HUES6 (cell line): ENCODE measurements at regions not wholly inside any gene's neighbourhood (a gene's known extent, or its start where the extent isn't known, plus 50 kb on each side); places are given as distances from the start of the nearest gene placed in this dataset.

ENCODE experiments used
- H3K27ac ChIP-seq: 2 replicates; pipeline ENCODE4 v1.7.0; 2013; ENCODE audit warnings: low read depth, mild to moderate bottlenecking, low read length, inconsistent platforms
- H3K27me3 ChIP-seq: 2 replicates; pipeline ENCODE4 v1.6.1; 2013; ENCODE audit warnings: low read length; ENCODE audit not compliant: control insufficient read depth, insufficient read depth
- H3K36me3 ChIP-seq: 2 replicates; pipeline ENCODE4 v1.6.1; 2013; ENCODE audit warnings: low read length; ENCODE audit not compliant: control insufficient read depth, insufficient read depth
- H3K4me1 ChIP-seq: 2 replicates; pipeline ENCODE4 v1.6.1; 2013; ENCODE audit warnings: low read length; ENCODE audit not compliant: control insufficient read depth, insufficient read depth
- H3K4me3 ChIP-seq: 2 replicates; pipeline ENCODE4 v1.5.1; 2013; ENCODE audit warnings: low read depth, low read length
- H3K9ac ChIP-seq: one replicate; pipeline ENCODE4 v1.6.1; 2013; ENCODE audit warnings: mild to moderate bottlenecking, low read length
- H3K9me3 ChIP-seq: 2 replicates; pipeline ENCODE4 v1.6.1; 2013; ENCODE audit warnings: low read depth, low read length; ENCODE audit not compliant: control insufficient read depth, insufficient read depth

DNA sequence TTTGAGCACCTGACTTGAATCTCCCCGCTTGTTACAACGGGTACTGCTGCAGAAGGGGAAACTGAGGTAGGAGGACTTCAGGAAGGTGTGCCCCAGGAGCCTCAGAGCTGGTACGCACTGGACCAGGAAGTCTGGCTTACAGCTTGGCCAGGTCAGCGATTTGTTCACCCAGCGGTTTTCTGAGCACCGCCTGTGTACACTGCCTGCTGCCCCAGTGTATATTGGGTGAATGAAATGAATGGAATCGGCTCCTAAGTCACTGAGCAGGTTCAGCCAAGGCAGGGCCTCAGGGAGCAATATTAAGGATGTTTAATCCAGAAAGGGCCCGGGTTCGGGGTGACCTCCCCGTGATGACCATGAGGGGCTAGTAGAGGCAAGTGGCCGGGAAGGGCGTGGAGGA is 164.0 kb upstream of the CIBAR2 start:
- no peaks in the 10 kb centered on the region for H3K36me3 ChIP-seq
- H3K4me1 ChIP-seq: peaks cover 9% of the 10 kb centered on the region; the same call in 1 of the 2 replicates
- H3K4me3 ChIP-seq: no peak overlapping the region
- no peaks in the 10 kb centered on the region for H3K9me3 ChIP-seq
- H3K27ac ChIP-seq: no peak overlapping the region
- no peaks in the 10 kb centered on the region for H3K27me3 ChIP-seq
- H3K9ac ChIP-seq: no peak overlapping the region

GRCh38 chr16:85276721-85277120 is 164.4 kb upstream of the CIBAR2 start:
- Histone ChIP-seq H3K9me3 (no peaks in the 10 kb centered on the region), H3K27ac (no peak overlapping the region), H3K4me1 (peaks cover 9% of the 10 kb centered on the region; the same call in 1 of the 2 replicates), H3K27me3 (no peaks in the 10 kb centered on the region), H3K4me3 (no peak overlapping the region), H3K36me3 (no peaks in the 10 kb centered on the region), H3K9ac (no peak overlapping the region)

- Histone ChIP-seq H3K36me3 (no peaks in the 10 kb centered on the region), H3K9ac (no peak overlapping the region), H3K4me3 (no peak overlapping the region), H3K4me1 (peaks cover 6% of the 10 kb centered on the region; the same call in 1 of the 2 replicates), H3K27ac (no peak overlapping the region), H3K9me3 (no peaks in the 10 kb centered on the region), H3K27me3 (no peaks in the 10 kb centered on the region)
These were observed 166.6 kb upstream of the CIBAR2 start for GRCh38 chr16:85278839-85279238.

DNA sequence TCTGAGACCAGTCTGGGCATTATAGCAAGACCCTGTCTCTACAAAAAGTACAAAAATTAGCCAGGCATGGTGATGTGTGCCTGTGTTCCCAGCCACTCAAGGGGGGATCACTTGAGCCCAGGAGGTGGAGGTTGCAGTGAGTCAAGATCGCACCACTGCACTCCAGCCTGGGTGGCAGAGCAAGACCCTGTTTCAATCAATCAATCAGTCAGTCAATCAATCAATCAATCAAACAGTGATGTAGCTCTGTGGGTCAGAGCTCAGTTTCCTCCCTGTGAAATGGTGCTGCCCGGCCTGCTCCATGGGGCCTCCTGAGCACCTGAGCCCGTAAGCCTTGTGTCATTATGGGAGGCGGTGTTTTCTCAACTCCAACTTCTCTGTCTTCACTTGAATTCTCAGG is 167.1 kb upstream of the CIBAR2 start:
- Histone ChIP-seq H3K4me3 (no peak overlapping the region), H3K27me3 (no peaks in the 10 kb centered on the region), H3K9me3 (no peaks in the 10 kb centered on the region), H3K4me1 (peaks cover 9% of the 10 kb centered on the region; the same call in 1 of the 2 replicates), H3K9ac (no peak overlapping the region), H3K27ac (no peak overlapping the region), H3K36me3 (no peaks in the 10 kb centered on the region)

GRCh38 chr16:85279825-85280545 is 167.7 kb upstream of the CIBAR2 start:
- Histone ChIP-seq H3K4me3 (no peak overlapping the region), H3K27me3 (no peaks in the 10 kb centered on the region), H3K27ac (no peak overlapping the region), H3K9me3 (no peaks in the 10 kb centered on the region), H3K9ac (no peak overlapping the region), H3K36me3 (no peaks in the 10 kb centered on the region), H3K4me1 (peaks cover 10% of the 10 kb centered on the region; the same call in 1 of the 2 replicates)

DNA sequence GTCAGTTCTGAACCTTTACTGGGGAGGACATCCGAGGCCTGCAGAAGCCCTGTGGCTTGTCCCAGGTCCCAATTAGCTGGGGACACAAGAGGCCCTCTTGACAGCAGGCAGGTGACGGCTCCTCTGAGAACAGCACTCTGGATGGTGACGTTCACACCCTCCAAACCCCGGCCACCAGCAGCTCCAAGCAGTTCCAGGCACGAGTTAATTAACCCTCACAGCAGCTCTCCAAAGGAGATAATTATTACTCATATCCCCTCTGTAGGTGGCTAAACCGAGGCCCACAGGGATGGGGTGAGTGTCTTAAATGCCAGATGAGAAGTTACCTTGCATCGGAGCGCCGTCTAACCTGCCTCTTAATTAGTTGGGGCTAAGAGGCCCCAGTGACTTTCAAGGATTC is 168.9 kb upstream of the CIBAR2 start:
- Histone ChIP-seq H3K9me3 (no peaks in the 10 kb centered on the region), H3K27me3 (no peaks in the 10 kb centered on the region), H3K4me1 (peaks cover 10% of the 10 kb centered on the region; the same call in 1 of the 2 replicates), H3K36me3 (no peaks in the 10 kb centered on the region), H3K9ac (no peak overlapping the region), H3K27ac (no peak overlapping the region), H3K4me3 (no peak overlapping the region)

GRCh38 chr16:85282842-85283241 is 170.6 kb upstream of the CIBAR2 start:
- no peak overlapping the region for H3K27ac ChIP-seq
- H3K36me3 ChIP-seq: no peaks in the 10 kb centered on the region
- no peak overlapping the region for H3K4me3 ChIP-seq
- H3K9ac ChIP-seq: no peak overlapping the region
- H3K4me1 ChIP-seq: peaks cover 10% of the 10 kb centered on the region; the same call in 1 of the 2 replicates
- no peaks in the 10 kb centered on the region for H3K9me3 ChIP-seq
- no peaks in the 10 kb centered on the region for H3K27me3 ChIP-seq

DNA sequence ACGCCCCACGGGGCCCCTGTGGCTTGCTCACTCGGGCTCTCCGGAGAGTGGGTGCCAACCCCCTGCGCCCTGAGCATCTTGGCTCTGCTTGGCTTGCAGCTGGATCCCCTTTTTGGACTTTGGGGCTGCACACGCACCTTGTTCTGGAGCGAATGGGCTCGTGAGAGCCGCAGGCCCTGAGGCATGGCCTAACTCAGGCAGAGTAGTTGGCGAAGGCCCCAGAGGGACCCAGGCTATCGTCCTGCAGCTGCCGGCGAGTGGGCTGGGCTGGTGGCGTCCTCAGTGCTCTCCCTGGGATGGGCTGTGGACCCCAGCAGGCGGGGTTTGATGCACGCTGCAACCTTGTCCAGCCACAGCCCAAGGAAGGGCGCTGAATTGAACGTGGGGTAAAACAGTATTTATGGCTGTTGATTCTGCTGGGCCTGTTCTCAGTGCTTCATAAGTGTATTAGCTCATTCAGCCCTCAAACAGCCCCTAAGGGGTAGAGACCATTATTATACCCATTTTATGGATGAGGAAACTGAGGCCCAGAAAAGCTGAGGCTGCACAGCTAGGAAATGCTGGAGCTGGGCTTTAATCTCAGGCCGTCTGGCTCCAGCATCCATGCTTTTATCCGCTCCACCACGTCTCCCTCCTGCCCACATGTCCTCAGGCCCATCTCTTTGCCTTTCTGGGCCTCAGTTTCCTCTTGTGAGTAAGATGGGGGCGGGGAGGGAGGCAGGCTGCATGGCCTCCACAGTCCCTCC is 171.2 kb upstream of the CIBAR2 start:
- Histone ChIP-seq H3K36me3 (no peaks in the 10 kb centered on the region), H3K27ac (no peak overlapping the region), H3K4me1 (peaks cover 10% of the 10 kb centered on the region; the same call in 1 of the 2 replicates), H3K9me3 (no peaks in the 10 kb centered on the region), H3K9ac (no peak overlapping the region), H3K4me3 (no peak overlapping the region), H3K27me3 (no peaks in the 10 kb centered on the region)

GRCh38 chr16:85284141-85284817 is 172.0 kb upstream of the CIBAR2 start:
- Histone ChIP-seq H3K27me3 (no peaks in the 10 kb centered on the region), H3K4me1 (peaks cover 9% of the 10 kb centered on the region; the same call in 1 of the 2 replicates), H3K9ac (no peak overlapping the region)

GRCh38 chr16:85285681-85286065 is 173.4 kb upstream of the CIBAR2 start:
- no peak overlapping the region for H3K27ac ChIP-seq
- no peaks in the 10 kb centered on the region for H3K36me3 ChIP-seq
- no peaks in the 10 kb centered on the region for H3K27me3 ChIP-seq

More at GRCh38 chr16:85284141-85284817, 172.0 kb upstream of the CIBAR2 start:
- Histone ChIP-seq H3K9me3 (no peaks in the 10 kb centered on the region), H3K27ac (no peak overlapping the region), H3K36me3 (no peaks in the 10 kb centered on the region), H3K4me3 (no peak overlapping the region)

More at GRCh38 chr16:85285681-85286065, 173.4 kb upstream of the CIBAR2 start:
- H3K9me3 ChIP-seq: no peaks in the 10 kb centered on the region
- H3K4me3 ChIP-seq: no peak overlapping the region
- H3K4me1 ChIP-seq: peaks cover 9% of the 10 kb centered on the region; the same call in 1 of the 2 replicates
- H3K9ac ChIP-seq: no peak overlapping the region
